OCI-LY1 (cell line): ENCODE measurements at regions not wholly inside any gene's neighbourhood (a gene's known extent, or its start where the extent isn't known, plus 50 kb on each side); places are given as distances from the start of the nearest gene placed in this dataset.

Experiments used
- H2AFZ ChIP-seq: fragments of 200-600 bp; sonication (generic), shearing (Covaris generic); 2 replicates; pipeline ENCODE4 v1.6.0; 2014; ENCODE audit warnings: antibody characterized with exemption, mild to moderate bottlenecking, low read length
- H3F3A ChIP-seq: fragments of 200-600 bp; sonication (generic), shearing (Covaris generic); 2 replicates; pipeline ENCODE4 v1.6.0; 2014; ENCODE audit warnings: mild to moderate bottlenecking, antibody characterized with exemption, low read length, moderate library complexity; ENCODE audit not compliant: insufficient read depth
- H3K27ac ChIP-seq: fragments of 200-600 bp; sonication (generic); 2 replicates; pipeline ENCODE4 v1.5.1; 2014; ENCODE audit warnings: low read length, mixed run types, mild to moderate bottlenecking, low read depth; ENCODE audit not compliant: poor library complexity, severe bottlenecking
- H3K27me3 ChIP-seq: fragments of 200-600 bp; sonication (generic); 2 replicates; pipeline ENCODE4 v1.6.0; 2014; ENCODE audit warnings: antibody characterized with exemption, mild to moderate bottlenecking, low read length, moderate library complexity; ENCODE audit not compliant: insufficient read depth
- H3K36me3 ChIP-seq: fragments of 200-600 bp; sonication (generic); 2 replicates; pipeline ENCODE4 v1.6.1; 2014; ENCODE audit warnings: mild to moderate bottlenecking, antibody characterized with exemption, low read length, moderate library complexity, mixed read lengths; ENCODE audit not compliant: insufficient read depth
- H3K4me1 ChIP-seq: fragments of 200-600 bp; sonication (generic); 2 replicates; pipeline ENCODE4 v1.5.1; 2014; ENCODE audit warnings: mild to moderate bottlenecking, low read length, moderate library complexity; ENCODE audit not compliant: insufficient read depth, severe bottlenecking
- H3K4me2 ChIP-seq: fragments of 200-600 bp; sonication (generic), shearing (Covaris generic); 2 replicates; pipeline ENCODE4 v1.6.1; 2014; ENCODE audit warnings: low read length
- H3K4me3 ChIP-seq: fragments of 200-600 bp; sonication (generic); 2 replicates; pipeline ENCODE4 v1.5.1; 2014; ENCODE audit warnings: low read length, low read depth, mild to moderate bottlenecking, mixed read lengths; ENCODE audit not compliant: poor library complexity, severe bottlenecking
- H3K79me2 ChIP-seq: fragments of 200-600 bp; shearing (Covaris generic); 2 replicates; pipeline ENCODE4 v1.6.1; 2016; ENCODE audit warnings: mixed run types, low read length, mixed read lengths; ENCODE audit not compliant: insufficient read depth
- H3K9ac ChIP-seq: fragments of 200-600 bp; sonication (generic), shearing (Covaris generic); 2 replicates; pipeline ENCODE4 v1.6.1; 2014; ENCODE audit warnings: mild to moderate bottlenecking, low read length, mixed read lengths
- H3K9me2 ChIP-seq: fragments of 200-600 bp; sonication (generic), shearing (Covaris generic); 2 replicates; pipeline ENCODE4 v1.6.1; 2014; ENCODE audit warnings: low read depth, mild to moderate bottlenecking, low read length, mixed read lengths
- H3K9me3 ChIP-seq: fragments of 200-600 bp; shearing (Covaris generic); 2 replicates; pipeline ENCODE4 v1.6.1; 2014; ENCODE audit warnings: low read length, mixed read lengths
- H4K20me1 ChIP-seq: fragments of 200-600 bp; sonication (generic), shearing (Covaris generic); 2 replicates; pipeline ENCODE4 v1.6.0; 2016; ENCODE audit warnings: mild to moderate bottlenecking, low read length; ENCODE audit not compliant: insufficient read depth
- CTCF ChIP-seq: fragments of 200-600 bp; sonication (generic), shearing (Covaris generic); IDR thresholded peaks from 2 replicates; pipeline ENCODE4 v1.5.1; 2017; ENCODE audit warnings: mild to moderate bottlenecking, antibody characterized with exemption, low read length, moderate library complexity, mixed read lengths
- EZH2 ChIP-seq: fragments of 200-600 bp; sonication (generic), shearing (Covaris generic); IDR thresholded peaks from 2 replicates; pipeline ENCODE4 v1.8.0; 2017; ENCODE audit warnings: borderline replicate concordance, mixed run types, mild to moderate bottlenecking, antibody characterized with exemption, low read length, moderate library complexity, mixed read lengths

GRCh38 chr2:207315131-207315530, 149.4 kb upstream of the KLF7 start:
- Histone ChIP-seq H2AFZ (no peak overlapping the region), H3K9me3 (no peaks in the 10 kb centered on the region), H3K27ac (no peak overlapping the region), H3K4me3 (no peak overlapping the region), H3K9ac (no peak overlapping the region), H3K4me1 (no peaks in the 10 kb centered on the region), H4K20me1 (no peaks in the 10 kb centered on the region), H3K27me3 (no peaks in the 10 kb centered on the region), H3K9me2 (no peaks in the 10 kb centered on the region), H3K4me2 (no peak overlapping the region), H3K79me2 (no peaks in the 10 kb centered on the region), H3F3A (no peaks in the 10 kb centered on the region), H3K36me3 (no peaks in the 10 kb centered on the region)
- TF ChIP-seq EZH2 (no peak), CTCF (no peak)

GRCh38 chr2:207316484-207316883, 150.7 kb upstream of the KLF7 start:
- H3K27me3 ChIP-seq: no peaks in the 10 kb centered on the region
- no peak overlapping the region for H3K4me2 ChIP-seq
- H3K9me2 ChIP-seq: no peaks in the 10 kb centered on the region
- no peak overlapping the region for H3K9ac ChIP-seq
- H3F3A ChIP-seq: no peaks in the 10 kb centered on the region
- no peaks in the 10 kb centered on the region for H4K20me1 ChIP-seq
- no peaks in the 10 kb centered on the region for H3K36me3 ChIP-seq
- no peak overlapping the region for H3K27ac ChIP-seq
- H2AFZ ChIP-seq: no peak overlapping the region
- TF ChIP-seq EZH2 (no peak), CTCF (no peak)
- H3K4me3 ChIP-seq: no peak overlapping the region
- no peaks in the 10 kb centered on the region for H3K4me1 ChIP-seq
- H3K9me3 ChIP-seq: no peaks in the 10 kb centered on the region
- no peaks in the 10 kb centered on the region for H3K79me2 ChIP-seq

GRCh38 chr2:207316906-207317305, 151.2 kb upstream of the KLF7 start:
- Histone ChIP-seq H3K79me2 (no peaks in the 10 kb centered on the region), H3K36me3 (no peaks in the 10 kb centered on the region), H3K9ac (no peak overlapping the region), H3K9me2 (no peaks in the 10 kb centered on the region), H3F3A (no peaks in the 10 kb centered on the region), H3K4me1 (no peaks in the 10 kb centered on the region), H4K20me1 (no peaks in the 10 kb centered on the region), H3K4me3 (no peak overlapping the region), H2AFZ (no peak overlapping the region), H3K4me2 (no peak overlapping the region), H3K9me3 (no peaks in the 10 kb centered on the region), H3K27ac (no peak overlapping the region), H3K27me3 (no peaks in the 10 kb centered on the region)
- TF ChIP-seq CTCF (no peak), EZH2 (no peak)
